SK-N-SH treated with all-trans-retinoic acid at 6 μM for 48 hours (cell line): ENCODE measurements at regions not wholly inside any gene's neighbourhood (a gene's known extent, or its start where the extent isn't known, plus 50 kb on each side); places are given as distances from the start of the nearest gene placed in this dataset.

Experiments used
- ARNTL ChIP-seq: fragments of 450-650 bp; formaldehyde crosslinking; IDR thresholded peaks from 2 replicates; pipeline ENCODE4 v1.5.0; 2020; ENCODE audit warnings: low read depth, mild to moderate bottlenecking, moderate library complexity, borderline replicate concordance
- CREB5 ChIP-seq: fragments of 250-450 bp; sonication (Bioruptor Pico); IDR thresholded peaks from 2 replicates; pipeline ENCODE4 v1.5.1; 2020; ENCODE audit warnings: low read depth, mild to moderate bottlenecking, moderate library complexity
- CSDC2 ChIP-seq: fragments of 250-450 bp; sonication (Bioruptor Pico); IDR thresholded peaks from 2 replicates; pipeline ENCODE4 v1.5.0; 2020; ENCODE audit warnings: mild to moderate bottlenecking, moderate library complexity
- GLIS3 ChIP-seq: fragments of 250-450 bp; sonication (Bioruptor Pico); IDR thresholded peaks from 2 replicates; pipeline ENCODE4 v1.5.0; 2020; ENCODE audit warnings: mild to moderate bottlenecking, moderate library complexity
- PATZ1 ChIP-seq: fragments of 250-450 bp; sonication (Bioruptor Pico); IDR thresholded peaks from 2 replicates; pipeline ENCODE4 v1.8.0; 2020; ENCODE audit warnings: mild to moderate bottlenecking, moderate library complexity, borderline replicate concordance
- POU6F1 ChIP-seq: fragments of 250-450 bp; sonication (Bioruptor Pico); IDR thresholded peaks from 2 replicates; pipeline ENCODE4 v1.8.0; 2021; ENCODE audit warnings: low read depth, mild to moderate bottlenecking, moderate library complexity, borderline replicate concordance
- TCF4 ChIP-seq: fragments of 250-450 bp; sonication (Bioruptor Pico); IDR thresholded peaks from 2 replicates; pipeline ENCODE4 v1.8.0; 2021; ENCODE audit warnings: mild to moderate bottlenecking, moderate library complexity, borderline replicate concordance
- ZFP30 ChIP-seq: fragments of 450-650 bp; formaldehyde crosslinking; IDR thresholded peaks from 2 replicates; pipeline ENCODE4 v1.5.0; 2022; ENCODE audit warnings: mild to moderate bottlenecking, moderate library complexity
- ZNF565 ChIP-seq: fragments of 450-650 bp; formaldehyde crosslinking; conservative IDR thresholded peaks from 2 replicates; pipeline ENCODE4 v1.5.0; 2020; ENCODE audit warnings: low read depth, mild to moderate bottlenecking, moderate library complexity
- ZNF8 ChIP-seq: fragments of 450-650 bp; formaldehyde crosslinking; IDR thresholded peaks from 2 replicates; pipeline ENCODE4 v1.5.0; 2020; ENCODE audit warnings: mild to moderate bottlenecking, moderate library complexity

GRCh38 chr3:176787506-176787905 is 409.8 kb downstream of the TBL1XR1 start:
- TF ChIP-seq POU6F1 (CRISPR knock-in tag) (no peak), TCF4 (no peak), CSDC2 (CRISPR knock-in tag) (no peak), PATZ1 (CRISPR knock-in tag) (no peak), ZFP30 (no peak), ARNTL (CRISPR knock-in tag) (no peak), ZNF8 (CRISPR knock-in tag) (no peak), GLIS3 (no peak), ZNF565 (no peak), CREB5 (CRISPR knock-in tag) (no peak)
